Left lung (tissue), 4 donors: ENCODE measurements at regions not wholly inside any gene's neighbourhood (a gene's known extent, or its start where the extent isn't known, plus 50 kb on each side); places are given as distances from the start of the nearest gene placed in this dataset.

ENCODE experiments used
- ATAC-seq: fragments of 200-7000 bp; cut with Tn5 transposase; one replicate; pipeline ENCODE4 v1.9.1; 2020; ENCODE audit warnings: moderate library complexity
- DNase-seq, 4 donors: peaks; one replicate each; pipeline ENCODE4 v3.0.0-alpha.2; 2013 to 2020
- H3K27ac ChIP-seq, 2 donors: fragments of 200-600 bp; sonication (generic) in 1 of 2; one replicate each; pipeline versions ENCODE4 v1.5.0 to v1.8.0; 2020 to 2021
- H3K27me3 ChIP-seq, 2 donors: fragments of 200-600 bp; sonication (generic) in 1 of 2; one replicate each; pipeline versions ENCODE4 v1.5.0 to v1.8.0; 2020 to 2021
- H3K36me3 ChIP-seq, 2 donors: fragments of 200-600 bp; sonication (generic) in 1 of 2; one replicate each; pipeline versions ENCODE4 v1.5.0 to v1.8.0; 2020 to 2021
- H3K4me1 ChIP-seq, 2 donors: fragments of 200-600 bp; one replicate each; pipeline ENCODE4 v1.8.0; 2021
- H3K4me3 ChIP-seq, 2 donors: fragments of 200-600 bp; sonication (generic) in 1 of 2; one replicate each; pipeline versions ENCODE4 v1.5.0 to v1.8.0; 2020 to 2021; ENCODE audit warnings: mild to moderate bottlenecking in 1 of 2
- H3K9me3 ChIP-seq, 2 donors: fragments of 200-600 bp; sonication (generic) in 1 of 2; one replicate each; pipeline versions ENCODE4 v1.5.0 to v1.8.0; 2020 to 2021
- intact Hi-C, 2 donors: fragments of 100-400 bp; cut with DNase I; formaldehyde crosslinking; loops; one replicate each; pipeline versions ENCODE4 v1.11.2 to v1.14.2; 2022
- TF ChIP-seq, protein P1 (sequence below), 2 donors: fragments of 200-600 bp; sonication (generic) in 1 of 2; IDR thresholded peaks; one replicate each; pipeline versions ENCODE4 v1.5.0 to v1.8.0; 2021; ENCODE audit warnings: antibody characterized with exemption in 2 of 2
- donor health status: DM: no; HTN: yes; CAD: no.
- donor health status: DM: no; HTN: no; CAD: no.

GRCh38 chr6:113358063-113358583 is 499.0 kb upstream of the MARCKS start:
- DNase-seq (no peak), ATAC-seq (no peak)
- Histone ChIP-seq H3K9me3 (no peaks in the 10 kb centered on the region), H3K4me3 (no peak overlapping the region), H3K27me3 (no peaks in the 10 kb centered on the region), H3K4me1 (no peaks in the 10 kb centered on the region), H3K36me3 (no peaks in the 10 kb centered on the region), H3K27ac (no peak overlapping the region)
- intact Hi-C loops: no loop called here
- TF ChIP-seq, protein P1, sequence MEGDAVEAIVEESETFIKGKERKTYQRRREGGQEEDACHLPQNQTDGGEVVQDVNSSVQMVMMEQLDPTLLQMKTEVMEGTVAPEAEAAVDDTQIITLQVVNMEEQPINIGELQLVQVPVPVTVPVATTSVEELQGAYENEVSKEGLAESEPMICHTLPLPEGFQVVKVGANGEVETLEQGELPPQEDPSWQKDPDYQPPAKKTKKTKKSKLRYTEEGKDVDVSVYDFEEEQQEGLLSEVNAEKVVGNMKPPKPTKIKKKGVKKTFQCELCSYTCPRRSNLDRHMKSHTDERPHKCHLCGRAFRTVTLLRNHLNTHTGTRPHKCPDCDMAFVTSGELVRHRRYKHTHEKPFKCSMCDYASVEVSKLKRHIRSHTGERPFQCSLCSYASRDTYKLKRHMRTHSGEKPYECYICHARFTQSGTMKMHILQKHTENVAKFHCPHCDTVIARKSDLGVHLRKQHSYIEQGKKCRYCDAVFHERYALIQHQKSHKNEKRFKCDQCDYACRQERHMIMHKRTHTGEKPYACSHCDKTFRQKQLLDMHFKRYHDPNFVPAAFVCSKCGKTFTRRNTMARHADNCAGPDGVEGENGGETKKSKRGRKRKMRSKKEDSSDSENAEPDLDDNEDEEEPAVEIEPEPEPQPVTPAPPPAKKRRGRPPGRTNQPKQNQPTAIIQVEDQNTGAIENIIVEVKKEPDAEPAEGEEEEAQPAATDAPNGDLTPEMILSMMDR (IDR thresholded peaks at IDR 0.05): no peak

DNA sequence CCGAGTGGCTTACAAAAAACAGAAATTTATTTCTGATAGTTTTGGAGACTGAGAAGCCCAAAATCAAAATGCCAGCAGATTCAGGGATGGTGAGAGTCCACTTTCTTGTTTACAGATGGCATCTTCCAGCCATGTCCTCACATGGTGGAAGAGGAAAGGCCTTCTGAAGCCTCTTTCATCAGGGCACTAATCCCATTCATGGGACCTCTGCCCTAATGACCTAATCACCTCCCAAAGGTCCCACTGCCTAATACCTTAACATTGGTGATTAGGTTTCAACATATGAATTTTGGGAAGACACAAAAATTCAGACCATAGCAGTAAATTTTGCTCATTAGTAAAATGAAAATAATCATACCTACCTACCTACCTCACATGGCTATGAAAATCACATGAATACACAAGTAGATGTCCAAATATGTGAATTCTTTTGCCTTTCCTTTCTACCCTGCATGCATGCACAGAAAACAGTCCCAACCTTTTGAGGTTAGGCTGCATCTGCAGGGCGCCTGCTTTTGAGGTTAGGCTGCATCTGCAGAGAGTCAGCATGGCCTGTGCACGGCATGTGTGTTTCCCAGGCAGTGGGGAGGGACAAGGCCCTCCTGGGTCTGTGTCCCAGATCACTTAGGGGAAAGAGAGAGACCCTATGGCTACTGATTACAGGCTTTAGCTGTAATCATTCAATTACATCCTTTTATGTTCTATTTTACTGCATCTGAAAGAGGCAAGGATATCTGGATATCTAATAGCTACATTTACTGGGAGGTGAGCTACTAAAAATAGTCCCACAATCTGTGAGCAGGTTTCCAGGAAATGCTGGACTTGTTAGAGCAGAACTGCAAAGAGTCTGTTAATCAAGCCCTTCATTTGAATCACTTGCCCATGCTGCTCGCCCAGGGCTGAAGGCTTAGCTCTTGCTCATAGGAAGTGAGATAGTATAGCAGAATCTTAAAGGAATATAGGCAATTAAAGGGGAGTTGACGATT is 497.7 kb upstream of the MARCKS start:
- intact Hi-C loops: no loop called here
- no peak overlapping the region for H3K4me3 ChIP-seq
- ATAC-seq: no peak
- H3K36me3 ChIP-seq: no peaks in the 10 kb centered on the region
- H3K27me3 ChIP-seq: no peaks in the 10 kb centered on the region
- H3K9me3 ChIP-seq: no peaks in the 10 kb centered on the region
- TF ChIP-seq, protein P1 (IDR thresholded peaks at IDR 0.05): no peak
- no peak overlapping the region for H3K27ac ChIP-seq
- no peaks in the 10 kb centered on the region for H3K4me1 ChIP-seq
- DNase-seq: no peak

- Histone ChIP-seq H3K27me3 (no peaks in the 10 kb centered on the region), H3K27ac (no peak overlapping the region), H3K9me3 (no peaks in the 10 kb centered on the region), H3K4me1 (no peaks in the 10 kb centered on the region), H3K4me3 (no peak overlapping the region), H3K36me3 (no peaks in the 10 kb centered on the region)
- intact Hi-C loops: no loop called here
- DNase-seq (no peak), ATAC-seq (no peak)
- TF ChIP-seq, protein P1 (IDR thresholded peaks at IDR 0.05): no peak
Measured at GRCh38 chr6:113361014-113361645, 496.0 kb upstream of the MARCKS start.

DNA sequence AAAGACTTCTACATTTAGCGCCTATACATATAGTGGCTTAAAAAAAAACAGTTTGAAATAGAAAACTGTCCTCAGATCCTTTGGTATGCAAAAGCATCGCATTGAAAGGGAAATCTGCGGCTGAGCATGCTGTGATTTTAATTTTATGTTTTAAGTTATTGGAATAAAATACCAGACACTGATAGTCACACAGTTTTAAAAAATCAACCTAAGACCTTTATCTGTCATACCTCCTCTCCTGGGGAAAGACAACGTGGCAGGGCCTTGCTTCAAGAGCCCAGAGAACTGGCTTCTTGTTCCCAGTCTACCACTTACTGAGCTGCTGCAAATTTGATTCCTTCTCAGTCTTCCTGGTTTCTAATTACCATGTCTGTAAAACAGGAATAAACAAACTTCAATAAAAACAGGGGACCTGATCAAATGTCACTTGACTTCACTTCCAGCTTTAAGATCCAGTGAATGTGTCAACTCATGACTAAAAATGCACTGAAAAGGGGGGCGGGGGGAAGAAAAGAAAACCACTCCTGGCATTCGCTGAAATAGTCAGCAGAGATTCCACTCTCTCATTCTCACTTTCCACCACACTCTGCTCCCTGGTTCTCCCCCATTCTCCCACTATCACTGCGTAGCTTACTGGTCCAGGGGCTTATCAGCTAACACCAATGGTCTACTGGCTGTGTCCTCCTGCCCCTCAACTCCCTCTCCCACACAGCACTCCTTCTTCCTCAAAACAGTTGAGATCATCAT is 494.7 kb upstream of the MARCKS start:
- H3K9me3 ChIP-seq: no peaks in the 10 kb centered on the region

More for the DNA sequence above, 494.7 kb upstream of the MARCKS start:
- Histone ChIP-seq H3K4me3 (no peak overlapping the region), H3K4me1 (no peaks in the 10 kb centered on the region), H3K36me3 (no peaks in the 10 kb centered on the region), H3K27me3 (no peaks in the 10 kb centered on the region), H3K27ac (no peak overlapping the region)
- TF ChIP-seq, protein P1 (IDR thresholded peaks at IDR 0.05): no peak
- intact Hi-C loops: no loop called here
- DNase-seq: no peak
- ATAC-seq: no peak
